Astrocyte (in vitro differentiated cells and primary cell): ENCODE measurements at regions not wholly inside any gene's neighbourhood (a gene's known extent, or its start where the extent isn't known, plus 50 kb on each side); places are given as distances from the start of the nearest gene placed in this dataset.

ENCODE experiments used
- DNase-seq: peaks from one replicate; pipeline ENCODE4 v3.0.0-alpha.2; 2010; ENCODE audit warnings: low read depth
- FAIRE-seq: peaks from 2 replicates; lab custom pipeline; 2011; peaks lifted over from hg19 to GRCh38; lab: Jason Lieb, UNC
- H2AFZ ChIP-seq: 2 replicates; pipeline ENCODE4 v1.6.0; 2012; ENCODE audit warnings: low read depth, low read length, inconsistent platforms
- H3K27ac ChIP-seq: 2 replicates; pipeline ENCODE4 v1.5.1; 2011; ENCODE audit warnings: low read depth, low read length, inconsistent platforms
- H3K27me3 ChIP-seq: 2 replicates; pipeline ENCODE4 v1.6.0; 2011; ENCODE audit warnings: low read length, inconsistent platforms; ENCODE audit not compliant: insufficient read depth
- H3K36me3 ChIP-seq: 2 replicates; pipeline ENCODE4 v1.5.1; 2011; ENCODE audit warnings: low read length, inconsistent platforms; ENCODE audit not compliant: insufficient read depth
- H3K4me1 ChIP-seq: 2 replicates; pipeline ENCODE4 v1.5.1; 2011; ENCODE audit warnings: low read length, inconsistent platforms; ENCODE audit not compliant: insufficient read depth
- H3K4me2 ChIP-seq: 2 replicates; pipeline ENCODE4 v1.6.0; 2012; ENCODE audit warnings: low read length, inconsistent platforms
- H3K4me3 ChIP-seq: 2 replicates; pipeline ENCODE4 v1.5.1; 2011; ENCODE audit warnings: low read depth, mild to moderate bottlenecking, low read length, inconsistent platforms; ENCODE audit not compliant: insufficient read depth
- H3K79me2 ChIP-seq: 2 replicates; pipeline ENCODE4 v1.6.0; 2012; ENCODE audit warnings: mild to moderate bottlenecking, low read length, inconsistent platforms; ENCODE audit not compliant: insufficient read depth
- H3K9ac ChIP-seq: 2 replicates; pipeline ENCODE4 v1.6.0; 2012; ENCODE audit warnings: mild to moderate bottlenecking, low read length, inconsistent platforms
- H3K9me3 ChIP-seq: 2 replicates; pipeline ENCODE4 v1.5.1; 2012; ENCODE audit warnings: low read depth, mild to moderate bottlenecking, low read length, inconsistent platforms; ENCODE audit not compliant: insufficient read depth
- H4K20me1 ChIP-seq: 2 replicates; pipeline ENCODE4 v1.6.0; 2012; ENCODE audit warnings: low read length, inconsistent platforms; ENCODE audit not compliant: insufficient read depth
- H3K27ac Mint-ChIP-seq: one replicate; pipeline ENCODE4 v1.8.0; 2021; ENCODE audit warnings: mild to moderate bottlenecking, mixed read lengths; ENCODE audit not compliant: unreplicated experiment
- H3K27me3 Mint-ChIP-seq: one replicate; pipeline ENCODE4 v1.8.0; 2021; ENCODE audit warnings: low read depth, mixed read lengths; ENCODE audit not compliant: unreplicated experiment
- H3K36me3 Mint-ChIP-seq: one replicate; pipeline ENCODE4 v1.8.0; 2021; ENCODE audit warnings: low read depth, mixed read lengths; ENCODE audit not compliant: unreplicated experiment
- H3K4me1 Mint-ChIP-seq: one replicate; pipeline ENCODE4 v1.8.0; 2021; ENCODE audit warnings: low read depth, mixed read lengths; ENCODE audit not compliant: unreplicated experiment
- H3K4me3 Mint-ChIP-seq: one replicate; pipeline ENCODE4 v1.8.0; 2021; ENCODE audit warnings: mild to moderate bottlenecking, moderate library complexity, mixed read lengths; ENCODE audit not compliant: unreplicated experiment
- H3K9me3 Mint-ChIP-seq: one replicate; pipeline ENCODE4 v1.8.0; 2021; ENCODE audit warnings: mild to moderate bottlenecking, mixed read lengths; ENCODE audit not compliant: unreplicated experiment
- EZH2 ChIP-seq: IDR thresholded peaks from 2 replicates; pipeline ENCODE4 v1.6.1; 2012; ENCODE audit warnings: mild to moderate bottlenecking, low read length, inconsistent platforms; ENCODE audit not compliant: insufficient read depth
- TF ChIP-seq, protein P1 (sequence below): IDR thresholded peaks from 2 replicates; pipeline ENCODE4 v1.5.1; 2011; ENCODE audit warnings: low read depth, mild to moderate bottlenecking, inconsistent platforms, low read length, moderate library complexity; ENCODE audit not compliant: insufficient read depth

DNA sequence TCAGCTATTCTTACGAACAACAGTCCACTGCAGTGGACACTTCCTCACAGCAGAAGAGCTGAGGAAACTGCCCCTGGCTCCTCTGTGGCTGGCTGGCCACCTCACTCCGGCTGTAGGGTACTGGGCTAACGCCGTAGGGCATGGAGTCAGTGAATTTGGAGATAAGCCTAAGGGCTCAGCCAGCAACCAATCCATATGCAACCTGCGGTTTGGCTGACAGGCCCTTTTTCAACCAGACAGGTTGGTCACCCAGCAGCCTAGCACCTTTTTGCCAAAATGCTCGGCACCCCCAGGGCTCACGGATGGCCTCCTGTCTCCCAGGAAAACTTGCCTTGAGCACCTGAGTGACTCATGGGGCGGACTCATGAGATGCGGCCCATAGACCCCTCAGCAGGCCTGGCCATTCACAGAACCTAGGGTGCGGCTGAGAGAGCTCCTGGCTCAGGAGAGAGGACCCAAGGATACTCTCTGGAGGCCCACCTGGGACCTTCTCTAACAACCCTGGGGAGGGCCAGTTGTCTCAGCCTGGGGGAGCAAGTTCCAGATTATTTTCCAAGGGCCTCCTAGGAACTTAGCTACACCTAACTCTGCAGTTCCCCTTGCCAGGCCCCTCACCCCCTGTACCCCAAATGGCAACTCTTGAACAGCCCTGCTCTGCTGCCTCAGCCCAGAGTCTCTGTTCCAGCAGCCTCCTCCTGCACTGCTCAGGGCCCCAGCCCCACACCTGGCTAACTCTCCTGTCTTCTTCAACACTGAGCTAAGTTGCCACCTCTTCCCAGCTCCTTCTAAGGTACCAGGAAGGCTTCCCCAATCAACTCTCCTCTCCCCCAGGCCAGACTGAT, 252.1 kb downstream of the CYP26B1 start:
- TF ChIP-seq EZH2: no peak
- TF ChIP-seq, protein P1, sequence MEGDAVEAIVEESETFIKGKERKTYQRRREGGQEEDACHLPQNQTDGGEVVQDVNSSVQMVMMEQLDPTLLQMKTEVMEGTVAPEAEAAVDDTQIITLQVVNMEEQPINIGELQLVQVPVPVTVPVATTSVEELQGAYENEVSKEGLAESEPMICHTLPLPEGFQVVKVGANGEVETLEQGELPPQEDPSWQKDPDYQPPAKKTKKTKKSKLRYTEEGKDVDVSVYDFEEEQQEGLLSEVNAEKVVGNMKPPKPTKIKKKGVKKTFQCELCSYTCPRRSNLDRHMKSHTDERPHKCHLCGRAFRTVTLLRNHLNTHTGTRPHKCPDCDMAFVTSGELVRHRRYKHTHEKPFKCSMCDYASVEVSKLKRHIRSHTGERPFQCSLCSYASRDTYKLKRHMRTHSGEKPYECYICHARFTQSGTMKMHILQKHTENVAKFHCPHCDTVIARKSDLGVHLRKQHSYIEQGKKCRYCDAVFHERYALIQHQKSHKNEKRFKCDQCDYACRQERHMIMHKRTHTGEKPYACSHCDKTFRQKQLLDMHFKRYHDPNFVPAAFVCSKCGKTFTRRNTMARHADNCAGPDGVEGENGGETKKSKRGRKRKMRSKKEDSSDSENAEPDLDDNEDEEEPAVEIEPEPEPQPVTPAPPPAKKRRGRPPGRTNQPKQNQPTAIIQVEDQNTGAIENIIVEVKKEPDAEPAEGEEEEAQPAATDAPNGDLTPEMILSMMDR: no peak
- no peak overlapping the region for H2AFZ ChIP-seq
- peaks cover 1% of the 10 kb centered on the region for H3K36me3 Mint-ChIP-seq
- no peak for DNase-seq
- H3K79me2 ChIP-seq: no peaks in the 10 kb centered on the region
- FAIRE-seq: no peak
- H3K4me3 Mint-ChIP-seq: no peak overlapping the region
- H3K27ac ChIP-seq: no peak overlapping the region
- H3K27ac Mint-ChIP-seq: no peak overlapping the region
- peaks cover 12% of the 10 kb centered on the region for H3K9me3 Mint-ChIP-seq
- no peaks in the 10 kb centered on the region for H3K4me1 ChIP-seq
- no peak overlapping the region for H3K9ac ChIP-seq
- peaks cover 2% of the 10 kb centered on the region for H3K27me3 ChIP-seq
- H3K36me3 ChIP-seq: no peaks in the 10 kb centered on the region
- H3K4me3 ChIP-seq: no peak overlapping the region
- no peaks in the 10 kb centered on the region for H3K4me1 Mint-ChIP-seq
- peaks cover 71% of the 10 kb centered on the region for H3K27me3 Mint-ChIP-seq
- H3K4me2 ChIP-seq: no peak overlapping the region
- H3K9me3 ChIP-seq: no peaks in the 10 kb centered on the region
- no peaks in the 10 kb centered on the region for H4K20me1 ChIP-seq

DNA sequence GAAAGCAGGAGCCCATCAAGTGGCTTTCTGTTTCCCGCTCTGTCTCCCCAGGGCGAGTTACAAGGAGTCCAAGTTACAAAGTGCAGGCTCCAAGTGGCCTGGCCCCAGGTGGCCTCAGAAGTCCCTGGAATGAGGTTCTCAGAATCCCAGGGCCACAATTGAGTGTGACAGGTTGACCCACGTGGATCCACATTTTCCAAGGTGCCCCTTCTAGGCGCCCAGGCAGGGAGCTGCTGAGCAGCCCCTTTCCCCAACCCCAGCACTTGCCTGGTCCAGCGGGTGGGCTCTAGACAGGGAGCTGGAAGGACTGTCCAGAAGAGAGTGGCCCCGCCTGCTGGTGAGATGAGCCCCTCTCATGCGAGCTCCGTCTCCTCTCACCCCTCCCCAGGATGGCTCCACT, 253.4 kb downstream of the CYP26B1 start:
- Histone ChIP-seq H4K20me1 (no peaks in the 10 kb centered on the region), H3K9me3 (no peaks in the 10 kb centered on the region), H3K27ac (no peak overlapping the region), H3K4me3 (no peak overlapping the region), H3K4me2 (no peak overlapping the region), H3K9ac (no peak overlapping the region), H2AFZ (no peak overlapping the region), H3K4me1 (no peaks in the 10 kb centered on the region), H3K27me3 (peaks cover 2% of the 10 kb centered on the region), H3K36me3 (no peaks in the 10 kb centered on the region), H3K79me2 (no peaks in the 10 kb centered on the region)
- Mint-ChIP-seq H3K4me1 (no peaks in the 10 kb centered on the region), H3K4me3 (no peak overlapping the region), H3K27ac (no peak overlapping the region), H3K9me3 (peaks cover 9% of the 10 kb centered on the region), H3K36me3 (peaks cover 1% of the 10 kb centered on the region), H3K27me3 (peaks cover 62% of the 10 kb centered on the region)
- no peak for FAIRE-seq
- no peak for DNase-seq
- TF ChIP-seq, protein P1: no peak
- no peak for TF ChIP-seq EZH2

DNA sequence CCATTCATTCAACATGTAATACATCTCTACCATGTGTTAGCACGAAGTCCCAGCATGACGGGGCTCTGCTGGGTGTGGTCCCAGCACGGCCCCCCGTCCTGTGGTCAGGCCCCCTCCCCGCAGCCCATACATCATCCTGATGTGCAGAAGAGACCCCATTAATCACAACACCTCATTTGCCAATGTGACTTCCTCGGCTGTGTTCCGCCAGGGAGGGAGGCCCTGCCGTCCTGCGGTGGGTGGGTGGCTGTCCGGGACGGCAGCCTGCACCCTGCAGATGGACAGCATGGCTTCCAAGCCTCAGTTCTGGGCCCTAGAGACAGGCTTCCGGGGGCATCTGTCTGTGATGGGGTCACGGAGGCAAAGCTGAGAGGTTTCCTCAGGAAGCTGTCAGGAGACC, 254.0 kb downstream of the CYP26B1 start:
- Histone ChIP-seq H3K79me2 (no peaks in the 10 kb centered on the region), H3K4me3 (no peak overlapping the region), H3K4me1 (no peaks in the 10 kb centered on the region), H2AFZ (no peak overlapping the region), H3K9ac (no peak overlapping the region), H3K9me3 (no peaks in the 10 kb centered on the region), H4K20me1 (no peaks in the 10 kb centered on the region), H3K27ac (no peak overlapping the region), H3K27me3 (peaks cover 2% of the 10 kb centered on the region), H3K36me3 (no peaks in the 10 kb centered on the region), H3K4me2 (no peak overlapping the region)
- peaks cover 4% of the 10 kb centered on the region for H3K9me3 Mint-ChIP-seq
- H3K27ac Mint-ChIP-seq: no peak overlapping the region
- peaks cover under 1% of the 10 kb centered on the region for H3K4me1 Mint-ChIP-seq
- peaks cover 56% of the 10 kb centered on the region for H3K27me3 Mint-ChIP-seq
- peaks cover 1% of the 10 kb centered on the region for H3K36me3 Mint-ChIP-seq
- FAIRE-seq (no peak), DNase-seq (no peak)
- TF ChIP-seq, protein P1: no peak
- TF ChIP-seq EZH2: no peak
- H3K4me3 Mint-ChIP-seq: no peak overlapping the region
